Gastroesophageal sphincter (tissue), 4 donors: ENCODE measurements at regions not wholly inside any gene's neighbourhood (a gene's known extent, or its start where the extent isn't known, plus 50 kb on each side); places are given as distances from the start of the nearest gene placed in this dataset.

Experiments
- ATAC-seq: fragments of 150-250 bp; one replicate; pipeline ENCODE4 v1.9.1; 2016; ENCODE audit warnings: mild to moderate bottlenecking, moderate library complexity
- H3K27ac ChIP-seq, 4 donors: fragments of 200-600 bp; sonication (generic) in 3 of 4; 1 replicate in 3 of 4; 2 replicates in 1 of 4; pipeline ENCODE4 v1.5.1; 2016 to 2019
- H3K27me3 ChIP-seq: fragments of 200-600 bp; sonication (generic); one replicate; pipeline ENCODE4 v1.5.1; 2019
- H3K36me3 ChIP-seq, 2 donors: fragments of 200-600 bp; sonication (generic); one replicate each; pipeline ENCODE4 v1.5.1; 2019; ENCODE audit warnings: control low read depth in 1 of 2
- H3K4me1 ChIP-seq, 3 donors: fragments of 200-600 bp; sonication (generic); 1 replicate in 2 of 3; 2 replicates in 1 of 3; pipeline ENCODE4 v1.5.1; 2016 to 2019; ENCODE audit warnings: control low read depth in 2 of 3
- H3K4me3 ChIP-seq, 2 donors: fragments of 200-600 bp; sonication (generic); one replicate each; pipeline ENCODE4 v1.5.1; 2019; ENCODE audit warnings: mild to moderate bottlenecking in 1 of 2, moderate library complexity in 1 of 2
- H3K9me3 ChIP-seq, 3 donors: fragments of 200-600 bp; sonication (generic); one replicate each; pipeline ENCODE4 v1.5.1; 2017 to 2019; ENCODE audit warnings: control low read depth in 2 of 3
- CTCF ChIP-seq, 4 experiments: fragments of 200-600 bp in 2 of 4; fragments of 450-650 bp in 2 of 4; sonication (generic) in 1 of 4; IDR thresholded peaks; one replicate each; pipeline ENCODE4 v1.5.1; 2017 to 2019; ENCODE audit warnings: antibody characterized with exemption in 4 of 4, mild to moderate bottlenecking in 2 of 4, moderate library complexity in 2 of 4
- EP300 ChIP-seq: sonication (generic); formaldehyde crosslinking; IDR thresholded peaks from one replicate; pipeline ENCODE4 v1.6.1; 2017; ENCODE audit warnings: antibody characterized with exemption, mild to moderate bottlenecking
- POLR2A ChIP-seq, 2 donors: fragments of 450-650 bp; IDR thresholded peaks; one replicate each; pipeline ENCODE4 v1.6.1; 2017; ENCODE audit warnings: antibody characterized with exemption in 2 of 2, mild to moderate bottlenecking in 2 of 2, moderate library complexity in 1 of 2
- POLR2AphosphoS5 ChIP-seq: sonication (generic); formaldehyde crosslinking; IDR thresholded peaks from one replicate; pipeline ENCODE4 v1.6.1; 2017; ENCODE audit warnings: antibody characterized with exemption
- WGBS, 2 donors: methylation state at CpG; one replicate each; pipeline ENCODE4 v1.1.5; 2018; ENCODE audit warnings: low coverage in 1 of 2; 5-methylcytosine and 5-hydroxymethylcytosine counted together

- peak overlapping the region in 1 of 2 donors; percentile 6 for H3K4me3 ChIP-seq
These were observed 95.0 kb downstream of the SNX5 start for GRCh38 chr20:17873410-17874270.

GRCh38 chr20:17872959-17873358, 95.6 kb downstream of the SNX5 start:
- H3K27me3 ChIP-seq = no peaks in the 10 kb centered on the region
- H3K36me3 ChIP-seq = no peaks in the 10 kb centered on the region
- WGBS, 2 donors = 25% methylated on average over 2 of the region's 5 CpGs; no CpG with 5 or more reads in 1 of the 2 donors
- no peaks in the 10 kb centered on the region for H3K9me3 ChIP-seq
- no peak for ATAC-seq
- H3K4me3 ChIP-seq = no peak overlapping the region
- peaks cover 9 to 51% (median 31%) of the 10 kb centered on the region in 3 donors for H3K4me1 ChIP-seq
- peak overlapping the region in 3 of 4 donors; percentile 77 to 79 (median 78) for H3K27ac ChIP-seq
- TF ChIP-seq EP300 (no peak), CTCF (IDR thresholded peaks at IDR 0.05) (no peak), POLR2AphosphoS5 (no peak), POLR2A (IDR thresholded peaks at IDR 0.05) (no peak)

More at GRCh38 chr20:17873410-17874270, 95.0 kb downstream of the SNX5 start:
- TF ChIP-seq POLR2AphosphoS5 (peak; percentile 55), POLR2A (IDR thresholded peaks at IDR 0.05) (no peak), EP300 (no peak)
- Histone ChIP-seq H3K27ac (peak overlapping the region; percentile 12 to 79 (median 78)), H3K4me1 (peaks cover 9 to 51% (median 31%) of the 10 kb centered on the region in 3 donors), H3K27me3 (no peaks in the 10 kb centered on the region), H3K36me3 (no peaks in the 10 kb centered on the region), H3K9me3 (no peaks in the 10 kb centered on the region)
- ATAC-seq = peak; percentile 80
- WGBS, 2 donors = 49 to 63% methylated on average over 3 to 7 of the region's 14 CpGs

- H3K27ac ChIP-seq = peak overlapping the region in 3 of 4 donors; percentile 12 to 79 (median 78)
- no peak for ATAC-seq
- H3K9me3 ChIP-seq = no peaks in the 10 kb centered on the region
- H3K4me1 ChIP-seq = peaks cover 9 to 51% (median 31%) of the 10 kb centered on the region in 3 donors
- no peak overlapping the region for H3K4me3 ChIP-seq
- H3K27me3 ChIP-seq = no peaks in the 10 kb centered on the region
- WGBS, 2 donors = 78 to 86% methylated on average over 4 to 8 of the region's 13 CpGs
- no peaks in the 10 kb centered on the region for H3K36me3 ChIP-seq
- TF ChIP-seq POLR2A (IDR thresholded peaks at IDR 0.05) (no peak), CTCF (IDR thresholded peaks at IDR 0.05) (no peak), POLR2AphosphoS5 (no peak), EP300 (no peak)
These were observed 96.2 kb downstream of the SNX5 start for GRCh38 chr20:17872434-17872833.

GRCh38 chr20:17871886-17872285, 96.7 kb downstream of the SNX5 start:
- WGBS, 2 donors = 51 to 67% methylated on average over 3 of the region's 4 CpGs
- H3K27me3 ChIP-seq = no peaks in the 10 kb centered on the region
- H3K4me3 ChIP-seq = no peak overlapping the region
- TF ChIP-seq EP300 (no peak), POLR2AphosphoS5 (no peak), POLR2A (IDR thresholded peaks at IDR 0.05) (no peak), CTCF (IDR thresholded peaks at IDR 0.05) (no peak)
- H3K36me3 ChIP-seq = no peaks in the 10 kb centered on the region
- no peaks in the 10 kb centered on the region for H3K9me3 ChIP-seq
- peak overlapping the region in 2 of 4 donors; percentile 12 to 79 for H3K27ac ChIP-seq
- H3K4me1 ChIP-seq = peaks cover 9 to 51% (median 31%) of the 10 kb centered on the region in 3 donors
- ATAC-seq = no peak

- ATAC-seq = no peak
- peaks cover 9 to 44% (median 29%) of the 10 kb centered on the region in 3 donors for H3K4me1 ChIP-seq
- WGBS, 2 donors = 25 to 35% methylated on average over 2 of the region's 2 CpGs
- no peaks in the 10 kb centered on the region for H3K9me3 ChIP-seq
- H3K27me3 ChIP-seq = no peaks in the 10 kb centered on the region
- H3K36me3 ChIP-seq = no peaks in the 10 kb centered on the region
- no peak overlapping the region for H3K4me3 ChIP-seq
- H3K27ac ChIP-seq = no peak overlapping the region
- TF ChIP-seq CTCF (IDR thresholded peaks at IDR 0.05) (no peak), POLR2A (IDR thresholded peaks at IDR 0.05) (no peak), EP300 (no peak), POLR2AphosphoS5 (no peak)
These were observed 97.4 kb downstream of the SNX5 start for GRCh38 chr20:17871181-17871580.
